Mammary epithelial cell (primary cell): ENCODE measurements at regions not wholly inside any gene's neighbourhood (a gene's known extent, or its start where the extent isn't known, plus 50 kb on each side); places are given as distances from the start of the nearest gene placed in this dataset.

Experiments
- EZH2 ChIP-seq: IDR thresholded peaks from 2 replicates; pipeline ENCODE4 v1.6.1; 2012; ENCODE audit warnings: low read length, inconsistent platforms, borderline replicate concordance
- TF ChIP-seq, protein P1 (sequence below), 2 donors: IDR thresholded peaks in 1 of 2; conservative IDR thresholded peaks in 1 of 2; 2 replicates each; pipeline ENCODE4 v1.5.1; 2011 to 2012; ENCODE audit warnings: inconsistent platforms in 2 of 2, low read length in 2 of 2, mild to moderate bottlenecking in 2 of 2, control low read depth in 1 of 2, low read depth in 1 of 2; ENCODE audit not compliant: insufficient read depth in 1 of 2; ENCODE audit errors: extremely low read depth in 1 of 2

DNA sequence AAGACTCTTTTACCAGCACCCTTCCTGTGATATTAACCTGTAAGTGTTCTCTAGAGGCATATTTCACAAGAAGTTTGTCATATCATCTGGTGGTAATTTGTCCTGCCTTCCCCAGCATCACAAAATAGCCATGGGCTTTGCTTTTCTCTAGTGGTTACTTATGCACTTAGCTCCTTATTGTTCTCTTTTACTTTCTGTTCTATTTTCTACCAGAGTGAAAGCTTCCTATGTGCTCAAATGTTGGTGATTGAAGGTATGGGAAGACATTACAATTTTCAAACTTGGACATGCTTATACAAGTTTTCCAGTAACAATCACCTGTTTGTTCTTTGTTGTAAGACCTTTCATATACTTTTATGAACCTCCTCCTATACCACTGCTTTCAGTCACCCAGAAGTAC, 87.0 kb upstream of the KCNH7 start:
- TF ChIP-seq, protein P1, sequence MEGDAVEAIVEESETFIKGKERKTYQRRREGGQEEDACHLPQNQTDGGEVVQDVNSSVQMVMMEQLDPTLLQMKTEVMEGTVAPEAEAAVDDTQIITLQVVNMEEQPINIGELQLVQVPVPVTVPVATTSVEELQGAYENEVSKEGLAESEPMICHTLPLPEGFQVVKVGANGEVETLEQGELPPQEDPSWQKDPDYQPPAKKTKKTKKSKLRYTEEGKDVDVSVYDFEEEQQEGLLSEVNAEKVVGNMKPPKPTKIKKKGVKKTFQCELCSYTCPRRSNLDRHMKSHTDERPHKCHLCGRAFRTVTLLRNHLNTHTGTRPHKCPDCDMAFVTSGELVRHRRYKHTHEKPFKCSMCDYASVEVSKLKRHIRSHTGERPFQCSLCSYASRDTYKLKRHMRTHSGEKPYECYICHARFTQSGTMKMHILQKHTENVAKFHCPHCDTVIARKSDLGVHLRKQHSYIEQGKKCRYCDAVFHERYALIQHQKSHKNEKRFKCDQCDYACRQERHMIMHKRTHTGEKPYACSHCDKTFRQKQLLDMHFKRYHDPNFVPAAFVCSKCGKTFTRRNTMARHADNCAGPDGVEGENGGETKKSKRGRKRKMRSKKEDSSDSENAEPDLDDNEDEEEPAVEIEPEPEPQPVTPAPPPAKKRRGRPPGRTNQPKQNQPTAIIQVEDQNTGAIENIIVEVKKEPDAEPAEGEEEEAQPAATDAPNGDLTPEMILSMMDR (conservative IDR thresholded peaks at IDR 0.05 in 1 of 2, IDR thresholded peaks at IDR 0.05 in 1 of 2; ENCODE audit: extremely low read depth in 1 of 2, insufficient read depth in 1 of 2, low read depth in 1 of 2, low read length in 2 of 2) = no peak
- no peak for TF ChIP-seq EZH2
